ENCODE measurements at regions not wholly inside any gene's neighbourhood (a gene's known extent, or its start where the extent isn't known, plus 50 kb on each side); places are given as distances from the start of the nearest gene placed in this dataset.

DNA sequence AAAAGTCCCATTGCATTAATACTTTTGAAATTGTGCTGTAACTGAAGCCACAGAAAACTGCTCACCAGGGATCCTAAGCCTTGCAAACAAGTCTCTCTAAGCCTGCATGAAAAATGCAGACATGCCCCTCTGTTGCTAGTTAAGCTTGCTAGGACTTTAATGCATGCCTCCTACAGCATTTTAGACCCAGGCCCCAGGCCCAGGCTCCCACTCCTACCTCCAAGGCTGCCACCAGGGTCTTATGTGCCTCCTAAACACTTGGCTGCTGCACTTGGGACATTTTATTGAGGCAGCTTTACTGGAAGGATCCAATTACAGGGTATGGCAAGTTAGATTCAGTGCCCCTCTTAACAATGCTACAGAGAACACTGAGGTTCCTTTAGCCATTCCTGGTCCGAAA lies 467.3 kb upstream of the CLINT1 start:
- no peak for DNase-seq

DNA sequence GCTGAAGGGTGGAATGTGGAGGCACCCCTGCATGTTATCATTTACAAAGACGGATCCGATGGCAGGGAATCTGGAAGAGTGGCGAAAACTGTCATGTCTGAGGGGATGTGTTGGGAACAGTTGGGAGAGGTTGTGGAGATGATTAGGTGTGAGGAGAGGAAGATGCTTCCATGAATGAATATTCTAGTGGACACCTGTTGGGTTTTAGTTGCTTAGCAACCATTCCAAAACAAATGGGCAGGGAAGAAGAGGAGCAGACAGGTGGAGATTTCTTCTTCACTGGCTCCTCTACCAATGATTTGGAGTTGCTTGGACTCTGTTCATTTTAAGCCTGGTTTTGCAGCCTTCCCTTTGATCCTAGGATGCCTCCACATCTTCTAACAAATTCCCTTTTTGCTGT lies 465.3 kb upstream of the CLINT1 start:
- DNase-seq, result no peak

DNA sequence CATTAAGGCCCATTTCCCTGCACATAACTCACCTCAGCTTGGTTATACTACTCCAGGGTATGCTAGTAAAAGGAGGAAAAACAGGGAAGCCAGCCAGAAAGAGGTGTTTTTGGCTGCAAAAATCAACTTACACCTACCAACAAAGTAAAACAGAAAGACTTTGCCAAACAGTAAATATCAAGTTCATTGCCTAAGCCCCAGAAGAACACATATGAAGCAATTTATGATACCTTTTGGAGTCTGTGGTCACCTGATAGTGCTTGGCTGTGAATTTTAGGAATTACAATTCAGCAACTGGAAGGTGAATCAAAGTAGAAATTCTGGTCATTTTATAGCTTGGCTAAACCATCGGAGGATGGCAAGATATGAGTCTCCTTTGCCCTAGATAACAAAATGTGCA lies 463.7 kb upstream of the CLINT1 start:
- DNase-seq, result no peak

GRCh38 chr5:158320934-158321333 lies 462.0 kb upstream of the CLINT1 start:
- no peak for DNase-seq

DNA sequence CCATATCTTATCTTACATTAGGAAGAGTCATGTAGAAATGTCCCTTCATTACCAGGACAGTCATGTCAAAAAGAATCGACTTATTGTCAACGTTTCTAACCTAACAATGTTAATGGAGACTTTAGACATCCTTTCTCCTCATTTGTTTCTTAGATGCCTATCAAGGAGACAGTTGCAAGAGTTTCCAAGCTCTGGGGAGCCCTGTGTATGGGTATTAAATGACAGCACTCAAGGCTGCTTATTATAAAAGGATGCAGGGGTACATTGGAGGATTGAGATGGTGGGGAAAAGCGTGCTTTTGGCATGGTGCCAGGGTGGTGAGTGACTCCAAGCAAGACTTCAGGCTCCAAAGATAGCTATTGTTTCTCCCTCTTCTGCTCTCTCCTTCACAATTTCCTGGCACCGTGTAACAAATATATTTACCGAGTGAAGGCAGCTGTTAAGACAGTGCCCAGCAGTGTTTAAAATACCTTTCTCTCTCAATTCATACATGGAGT lies 461.3 kb upstream of the CLINT1 start:
- DNase-seq, result no peak

- no peak for DNase-seq
Observed at GRCh38 chr5:158317507-158317906, 458.6 kb upstream of the CLINT1 start.

- no peak for DNase-seq
Observed at GRCh38 chr5:158313733-158314464, 455.0 kb upstream of the CLINT1 start.

DNA sequence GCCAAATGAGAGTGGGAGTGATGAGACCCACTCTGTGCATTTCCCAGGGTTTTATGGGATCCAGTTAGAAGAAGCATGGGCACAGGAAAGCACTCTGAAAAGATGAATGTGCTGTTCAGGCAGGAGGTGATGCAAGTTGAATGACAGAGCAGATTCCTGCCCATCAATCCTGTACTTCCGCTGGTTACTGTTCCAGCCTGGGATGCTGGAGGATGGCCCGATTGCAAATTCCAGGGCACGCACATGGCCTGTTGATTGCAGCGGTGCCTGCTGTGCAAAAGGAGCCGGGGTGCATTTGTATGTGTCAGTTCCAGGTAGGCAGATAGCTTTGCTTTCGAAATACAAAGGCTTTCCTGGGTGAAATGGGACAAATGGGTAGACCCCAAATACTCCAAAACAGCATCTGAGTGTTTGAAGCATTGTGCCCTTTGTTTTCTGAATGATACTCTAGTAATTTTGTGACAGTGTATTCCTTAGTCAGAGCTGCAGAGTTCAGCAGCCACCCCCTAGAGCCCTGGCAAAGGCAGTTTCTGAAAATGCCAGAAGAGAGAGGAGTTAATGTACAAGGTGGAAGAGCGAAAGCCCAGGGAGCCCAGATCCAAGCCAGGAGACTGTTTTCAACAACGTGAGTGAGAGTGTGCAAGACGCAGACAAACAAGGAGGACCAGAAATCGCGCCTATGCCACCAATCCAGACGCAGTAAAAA lies 454.2 kb upstream of the CLINT1 start:
- no peak for DNase-seq

DNA sequence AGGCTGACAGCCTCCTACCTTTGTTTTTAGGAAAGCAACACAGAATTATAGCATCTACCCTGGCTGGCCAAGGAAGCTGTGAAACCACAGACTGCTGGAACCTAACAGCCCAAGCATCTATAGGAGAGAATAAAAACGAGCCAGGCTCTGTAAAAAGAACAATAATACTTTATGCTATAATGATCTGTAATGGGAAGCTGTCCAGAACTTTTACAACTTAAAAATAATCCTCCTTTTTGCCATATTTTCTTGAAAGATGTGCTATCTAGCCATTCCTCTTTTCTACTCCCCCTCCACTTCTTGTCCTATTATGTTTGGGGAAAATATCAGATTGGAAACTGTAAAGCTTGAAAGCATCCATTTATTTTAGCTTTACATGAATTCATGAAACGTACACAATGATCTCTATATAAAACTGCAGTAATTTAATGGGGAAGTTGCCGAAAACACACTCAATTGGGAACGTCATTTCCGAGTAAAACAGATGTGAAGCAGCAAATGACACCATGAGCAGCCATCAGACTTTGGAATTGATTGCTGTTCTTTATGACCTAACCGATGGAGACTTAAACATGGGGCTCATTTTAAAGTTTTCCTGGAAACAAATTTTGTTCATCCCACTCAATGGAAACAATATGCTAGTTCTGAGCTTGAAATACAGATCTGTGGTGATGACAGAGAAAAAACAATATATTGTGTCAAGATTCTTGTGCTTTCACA lies 450.3 kb upstream of the CLINT1 start:
- DNase-seq, result no peak

DNA sequence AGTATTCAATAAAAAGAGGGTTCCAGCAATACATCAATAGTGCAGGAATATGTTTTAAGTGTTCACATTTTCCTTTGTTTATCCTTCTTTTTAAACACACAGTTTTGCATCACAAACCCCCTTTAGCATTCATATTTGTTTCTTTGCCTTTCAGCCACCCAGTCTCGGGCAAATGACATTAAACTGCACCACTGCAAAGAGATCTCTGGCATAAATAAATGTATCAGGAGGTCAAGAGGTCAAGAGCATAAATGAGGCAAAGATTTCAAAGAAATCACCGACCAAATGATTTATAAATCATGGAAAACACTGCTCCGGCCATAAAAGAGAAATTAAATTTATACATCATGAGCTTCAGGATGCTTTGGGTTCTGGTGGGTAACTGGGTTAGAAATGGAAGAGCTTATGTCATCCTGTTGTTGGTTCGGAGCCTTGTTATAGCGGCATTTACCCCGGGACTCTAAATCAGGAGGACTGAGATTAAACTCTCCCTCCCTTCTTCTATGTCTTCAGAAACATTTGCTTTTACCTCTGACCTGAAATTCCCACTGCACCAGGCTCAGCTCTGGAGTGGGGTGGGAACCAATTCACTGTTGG lies 449.6 kb upstream of the CLINT1 start:
- DNase-seq, result no peak

DNA sequence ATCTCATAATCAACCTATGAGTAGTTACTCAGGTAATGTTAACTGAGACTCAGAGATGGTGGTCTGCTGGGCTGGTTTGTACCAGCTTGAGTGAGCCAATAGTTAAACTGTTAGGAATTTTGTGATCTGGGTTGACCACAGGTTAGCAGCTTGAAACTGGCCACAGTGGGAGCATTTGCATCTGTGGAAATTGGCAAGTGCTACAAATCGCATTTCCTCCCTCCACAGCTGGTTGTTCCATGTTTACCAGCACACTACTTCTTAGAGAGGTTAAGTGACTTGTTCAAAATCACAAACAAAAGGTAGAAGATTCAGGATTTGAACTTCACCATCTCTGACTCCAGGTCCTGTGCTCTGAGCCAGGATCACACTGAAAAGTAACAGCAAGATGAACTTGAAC lies 446.9 kb upstream of the CLINT1 start:
- no peak for DNase-seq

DNA sequence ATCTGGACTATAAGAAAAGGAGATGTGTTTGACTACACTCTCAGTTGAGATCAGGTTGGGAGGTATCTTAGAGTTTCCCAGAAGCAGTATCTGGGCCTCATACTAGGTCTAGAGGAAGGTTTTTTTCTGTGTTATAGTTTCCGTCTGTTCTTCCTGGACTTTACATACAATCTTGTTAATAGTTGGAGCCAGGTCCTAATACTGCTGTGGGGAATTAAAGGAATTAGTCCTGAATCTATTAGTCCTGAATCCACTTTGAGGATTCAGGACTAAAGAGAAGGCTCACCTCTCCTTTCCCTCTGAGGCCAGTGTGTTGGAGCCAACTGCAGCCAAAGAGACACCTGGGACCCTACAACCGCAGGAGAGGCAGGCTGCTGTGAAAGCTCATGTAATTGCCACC lies 445.7 kb upstream of the CLINT1 start:
- no peak for DNase-seq

- DNase-seq, result no peak
Observed at GRCh38 chr5:158303883-158304282, 444.9 kb upstream of the CLINT1 start.

DNA sequence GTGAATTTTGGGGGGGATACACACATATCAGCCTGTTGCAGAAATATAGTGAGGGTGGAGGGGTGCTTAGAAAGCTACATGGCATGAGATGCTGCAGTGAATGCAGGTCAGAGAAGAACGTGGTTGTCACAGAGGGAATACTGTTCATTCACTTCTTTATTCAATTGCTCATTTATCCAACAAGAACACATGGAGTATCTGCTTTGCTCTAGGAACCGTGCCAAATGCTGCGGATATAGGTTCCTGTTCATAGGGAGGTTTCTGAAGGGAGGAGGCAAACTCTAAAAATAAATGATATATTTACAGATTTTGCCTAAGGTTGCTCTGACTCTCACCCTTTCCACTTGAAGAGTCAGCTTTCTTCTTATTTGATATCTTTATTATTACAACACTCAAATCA lies 444.3 kb upstream of the CLINT1 start:
- no peak for DNase-seq

DNA sequence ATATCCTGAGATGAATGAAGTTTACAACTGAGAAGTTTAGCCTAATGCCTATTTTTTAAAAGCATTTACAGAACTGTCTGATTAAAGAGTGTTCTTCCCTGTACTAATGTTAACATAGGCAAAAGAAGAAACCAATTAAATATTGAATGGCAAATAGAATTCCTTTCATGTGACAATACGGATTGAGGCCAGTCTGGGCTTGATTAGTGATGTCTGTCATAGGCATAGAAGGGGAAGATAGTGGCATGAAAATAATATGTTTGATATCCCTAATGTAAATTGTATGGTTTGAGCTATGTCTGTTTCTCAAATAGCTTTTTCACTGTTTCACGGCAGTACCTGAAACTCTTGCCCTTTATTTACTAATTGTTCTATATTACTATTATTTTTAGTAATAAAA lies 443.1 kb upstream of the CLINT1 start:
- no peak for DNase-seq

- no peak for DNase-seq
Observed at GRCh38 chr5:158301186-158301585, 442.2 kb upstream of the CLINT1 start.

GRCh38 chr5:158300256-158300655 lies 441.3 kb upstream of the CLINT1 start:
- DNase-seq, result no peak

GRCh38 chr5:158297002-158297527 lies 438.1 kb upstream of the CLINT1 start:
- DNase-seq, result no peak

GRCh38 chr5:158294701-158295100 lies 435.8 kb upstream of the CLINT1 start:
- no peak for DNase-seq

- no peak for DNase-seq
Observed at GRCh38 chr5:158292981-158293380, 434.0 kb upstream of the CLINT1 start.

- DNase-seq, result no peak
Observed at GRCh38 chr5:158289967-158290366, 431.0 kb upstream of the CLINT1 start.

DNA sequence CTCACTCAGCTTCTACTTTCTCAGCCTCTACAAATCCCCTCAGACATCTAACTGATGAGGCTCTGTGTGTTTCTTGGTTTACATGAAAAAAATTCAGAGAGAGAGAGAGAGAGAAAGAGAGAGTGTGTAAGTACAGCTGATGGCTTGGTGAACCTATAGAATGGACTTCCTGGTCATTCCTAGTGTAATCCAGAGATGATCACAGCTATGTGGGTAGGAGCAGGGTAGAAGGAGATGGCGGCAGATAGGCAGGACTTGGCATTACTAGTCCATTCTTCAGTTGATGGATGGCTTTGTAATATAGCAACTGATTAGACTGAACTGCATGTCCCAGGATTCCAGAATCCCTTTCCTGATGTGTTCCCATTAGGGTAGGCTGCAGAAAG lies 429.3 kb upstream of the CLINT1 start:
- DNase-seq, result no peak

DNA sequence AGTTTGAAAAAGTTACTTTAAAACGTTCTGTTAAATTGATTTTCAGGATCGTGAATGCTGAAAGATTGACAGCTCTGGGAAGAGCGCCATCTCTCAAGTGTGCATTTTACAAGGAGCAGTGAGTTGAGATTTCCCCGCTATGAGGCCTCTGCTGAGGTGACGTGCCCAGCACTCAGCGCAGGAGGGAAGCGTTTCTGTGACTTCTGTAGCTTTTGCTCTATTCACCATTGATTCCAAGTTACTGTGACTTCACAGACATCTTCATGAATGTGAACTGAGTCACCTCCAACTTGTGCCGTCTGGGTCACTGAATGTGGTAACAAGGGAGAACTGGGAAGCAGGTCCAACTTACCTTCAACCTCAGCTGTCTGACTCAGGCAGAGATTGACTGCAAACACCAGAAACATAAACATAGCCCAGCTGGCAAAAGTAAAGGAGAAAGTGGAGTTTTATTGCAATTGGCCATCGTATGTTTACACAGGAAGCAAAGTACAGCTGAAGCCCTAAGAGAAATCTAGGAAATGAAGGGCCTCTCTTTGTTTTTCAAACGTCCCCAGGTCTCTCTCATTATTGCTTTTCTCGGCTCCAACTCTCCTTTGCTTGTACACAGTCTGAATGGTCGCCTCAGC lies 428.8 kb upstream of the CLINT1 start:
- no peak for DNase-seq
